BE2C (cell line): ENCODE measurements at regions not wholly inside any gene's neighbourhood (a gene's known extent, or its start where the extent isn't known, plus 50 kb on each side); places are given as distances from the start of the nearest gene placed in this dataset.

Experiments used
- DNase-seq: peaks from one replicate; pipeline ENCODE4 v3.0.0-alpha.2; 2020
- H3K27me3 ChIP-seq: fragments of 250-450 bp; sonication (Bioruptor Pico); 2 replicates; pipeline ENCODE4 v1.5.1; 2020; ENCODE audit warnings: mild to moderate bottlenecking
- H3K36me3 ChIP-seq: fragments of 250-450 bp; sonication (Bioruptor Pico); 2 replicates; pipeline ENCODE4 v1.5.1; 2020; ENCODE audit warnings: mild to moderate bottlenecking
- H3K4me1 ChIP-seq: fragments of 250-450 bp; sonication (Bioruptor Pico); 2 replicates; pipeline ENCODE4 v1.5.1; 2020
- H3K4me3 ChIP-seq: 2 replicates; pipeline ENCODE4 v1.5.1; 2011; ENCODE audit warnings: low read depth, low read length
- H3K9me3 ChIP-seq: fragments of 250-450 bp; sonication (Bioruptor Pico); 2 replicates; pipeline ENCODE4 v1.5.1; 2020
- TF ChIP-seq, protein P1 (sequence below): IDR thresholded peaks from 2 replicates; pipeline ENCODE4 v1.5.1; 2012; ENCODE audit warnings: mild to moderate bottlenecking, low read depth, low read length

DNA sequence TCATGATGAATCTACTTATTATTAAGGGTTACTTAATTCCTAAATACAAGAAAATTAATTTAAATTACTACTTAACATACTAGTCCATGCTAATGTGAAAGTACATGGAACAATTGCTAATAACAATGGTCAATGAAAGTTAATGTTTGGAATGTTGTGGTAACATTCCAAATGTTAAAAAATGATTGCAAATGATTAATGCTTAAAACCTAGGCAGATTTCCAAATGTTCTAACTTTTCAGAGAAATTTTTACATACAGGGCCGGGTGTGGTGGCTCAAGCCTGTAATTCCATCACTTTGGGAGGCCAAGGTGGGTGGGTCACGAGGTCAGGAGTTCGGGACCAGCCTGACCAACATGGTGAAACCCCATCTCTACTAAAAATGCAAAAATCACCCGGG, 1851.3 kb upstream of the PCDH7 start:
- no peaks in the 10 kb centered on the region for H3K27me3 ChIP-seq
- no peaks in the 10 kb centered on the region for H3K9me3 ChIP-seq
- DNase-seq: no peak
- H3K36me3 ChIP-seq: no peaks in the 10 kb centered on the region
- H3K4me1 ChIP-seq: no peaks in the 10 kb centered on the region
- TF ChIP-seq, protein P1, sequence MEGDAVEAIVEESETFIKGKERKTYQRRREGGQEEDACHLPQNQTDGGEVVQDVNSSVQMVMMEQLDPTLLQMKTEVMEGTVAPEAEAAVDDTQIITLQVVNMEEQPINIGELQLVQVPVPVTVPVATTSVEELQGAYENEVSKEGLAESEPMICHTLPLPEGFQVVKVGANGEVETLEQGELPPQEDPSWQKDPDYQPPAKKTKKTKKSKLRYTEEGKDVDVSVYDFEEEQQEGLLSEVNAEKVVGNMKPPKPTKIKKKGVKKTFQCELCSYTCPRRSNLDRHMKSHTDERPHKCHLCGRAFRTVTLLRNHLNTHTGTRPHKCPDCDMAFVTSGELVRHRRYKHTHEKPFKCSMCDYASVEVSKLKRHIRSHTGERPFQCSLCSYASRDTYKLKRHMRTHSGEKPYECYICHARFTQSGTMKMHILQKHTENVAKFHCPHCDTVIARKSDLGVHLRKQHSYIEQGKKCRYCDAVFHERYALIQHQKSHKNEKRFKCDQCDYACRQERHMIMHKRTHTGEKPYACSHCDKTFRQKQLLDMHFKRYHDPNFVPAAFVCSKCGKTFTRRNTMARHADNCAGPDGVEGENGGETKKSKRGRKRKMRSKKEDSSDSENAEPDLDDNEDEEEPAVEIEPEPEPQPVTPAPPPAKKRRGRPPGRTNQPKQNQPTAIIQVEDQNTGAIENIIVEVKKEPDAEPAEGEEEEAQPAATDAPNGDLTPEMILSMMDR: no peak
- no peak overlapping the region for H3K4me3 ChIP-seq

DNA sequence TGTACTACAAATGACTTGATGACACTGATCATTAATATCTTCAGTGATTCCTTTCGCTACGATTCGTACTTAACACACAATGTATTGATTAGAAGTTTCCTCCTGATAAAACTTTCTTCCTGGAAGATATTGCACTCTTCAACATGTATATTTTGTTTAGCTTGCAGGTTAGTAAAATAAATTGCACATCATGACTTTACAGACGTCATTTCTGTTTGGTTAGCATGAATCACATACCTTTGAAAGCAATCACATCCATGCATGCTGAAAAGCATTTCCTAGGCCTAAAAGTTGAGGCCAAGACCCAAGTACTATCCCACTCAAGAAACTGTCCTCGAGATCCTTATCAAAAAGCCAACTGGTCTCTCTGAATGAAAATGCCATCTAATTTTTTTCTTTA, 1841.0 kb upstream of the PCDH7 start:
- no peak for DNase-seq
- Histone ChIP-seq H3K4me3 (no peak overlapping the region), H3K27me3 (no peaks in the 10 kb centered on the region), H3K9me3 (no peaks in the 10 kb centered on the region), H3K36me3 (no peaks in the 10 kb centered on the region), H3K4me1 (no peaks in the 10 kb centered on the region)
- TF ChIP-seq, protein P1: no peak

DNA sequence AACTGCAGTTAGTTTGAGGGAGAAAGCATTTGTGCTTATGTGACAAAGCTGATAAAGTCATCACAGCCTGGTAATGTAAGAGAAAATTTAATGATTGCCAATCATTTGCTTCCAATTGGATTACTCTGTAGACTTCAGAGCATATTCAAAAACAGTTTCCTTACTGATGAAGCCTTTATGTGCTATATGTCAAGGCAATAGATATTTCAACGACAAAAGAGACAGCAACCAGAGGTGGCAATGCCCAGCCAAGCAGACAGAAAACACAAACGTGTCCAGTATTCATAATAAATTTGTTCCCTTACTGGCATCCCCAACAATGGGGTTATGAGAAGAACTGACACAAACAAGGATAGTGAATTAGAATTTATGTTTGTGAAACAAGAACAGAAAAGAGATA, 1840.3 kb upstream of the PCDH7 start:
- Histone ChIP-seq H3K36me3 (no peaks in the 10 kb centered on the region), H3K27me3 (no peaks in the 10 kb centered on the region), H3K9me3 (no peaks in the 10 kb centered on the region), H3K4me3 (no peak overlapping the region), H3K4me1 (no peaks in the 10 kb centered on the region)
- no peak for DNase-seq
- TF ChIP-seq, protein P1: no peak

DNA sequence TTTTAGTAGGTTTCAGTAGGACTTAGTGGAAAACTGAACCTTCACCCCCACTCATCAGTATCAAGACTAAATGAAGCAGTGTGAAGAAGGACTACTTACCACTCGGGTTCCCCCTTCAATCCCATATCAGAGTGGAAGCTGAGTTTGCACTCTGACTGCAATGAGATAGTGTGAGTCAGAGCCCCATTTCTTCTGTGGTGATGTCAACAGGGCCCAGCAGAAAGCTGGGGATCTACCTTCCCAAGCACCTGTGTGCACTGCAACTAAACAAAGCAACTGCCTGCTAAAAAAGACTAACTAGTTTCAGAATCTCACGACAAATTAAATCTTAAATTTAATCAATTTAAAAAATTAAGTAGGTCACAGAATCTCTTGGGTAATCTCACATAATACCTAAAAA, 1837.0 kb upstream of the PCDH7 start:
- Histone ChIP-seq H3K36me3 (no peaks in the 10 kb centered on the region), H3K27me3 (no peaks in the 10 kb centered on the region), H3K9me3 (no peaks in the 10 kb centered on the region), H3K4me3 (no peak overlapping the region), H3K4me1 (no peaks in the 10 kb centered on the region)
- TF ChIP-seq, protein P1: no peak
- DNase-seq: no peak

DNA sequence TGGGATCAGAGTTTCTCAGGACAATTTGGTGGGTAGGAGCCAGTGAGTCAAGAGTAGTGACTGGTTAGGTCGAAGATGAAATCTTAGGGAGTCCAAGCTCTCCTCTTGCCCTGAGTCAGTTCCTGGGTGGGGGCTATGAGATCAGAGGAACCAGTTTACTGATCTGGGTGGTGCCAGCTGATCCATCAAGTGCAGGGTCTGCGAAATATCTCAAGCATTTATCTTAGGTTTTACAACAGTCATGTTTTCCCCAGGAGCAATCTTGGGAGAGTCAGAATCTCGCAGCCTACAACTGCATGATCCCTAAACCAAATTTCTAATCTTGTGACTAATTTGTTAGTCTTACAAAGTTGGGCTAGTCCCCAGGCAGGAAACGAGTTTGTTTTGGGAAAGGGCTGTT, 1833.2 kb upstream of the PCDH7 start:
- Histone ChIP-seq H3K9me3 (no peaks in the 10 kb centered on the region), H3K4me3 (no peak overlapping the region), H3K4me1 (no peaks in the 10 kb centered on the region), H3K27me3 (no peaks in the 10 kb centered on the region), H3K36me3 (no peaks in the 10 kb centered on the region)
- no peak for DNase-seq
- TF ChIP-seq, protein P1: no peak

DNA sequence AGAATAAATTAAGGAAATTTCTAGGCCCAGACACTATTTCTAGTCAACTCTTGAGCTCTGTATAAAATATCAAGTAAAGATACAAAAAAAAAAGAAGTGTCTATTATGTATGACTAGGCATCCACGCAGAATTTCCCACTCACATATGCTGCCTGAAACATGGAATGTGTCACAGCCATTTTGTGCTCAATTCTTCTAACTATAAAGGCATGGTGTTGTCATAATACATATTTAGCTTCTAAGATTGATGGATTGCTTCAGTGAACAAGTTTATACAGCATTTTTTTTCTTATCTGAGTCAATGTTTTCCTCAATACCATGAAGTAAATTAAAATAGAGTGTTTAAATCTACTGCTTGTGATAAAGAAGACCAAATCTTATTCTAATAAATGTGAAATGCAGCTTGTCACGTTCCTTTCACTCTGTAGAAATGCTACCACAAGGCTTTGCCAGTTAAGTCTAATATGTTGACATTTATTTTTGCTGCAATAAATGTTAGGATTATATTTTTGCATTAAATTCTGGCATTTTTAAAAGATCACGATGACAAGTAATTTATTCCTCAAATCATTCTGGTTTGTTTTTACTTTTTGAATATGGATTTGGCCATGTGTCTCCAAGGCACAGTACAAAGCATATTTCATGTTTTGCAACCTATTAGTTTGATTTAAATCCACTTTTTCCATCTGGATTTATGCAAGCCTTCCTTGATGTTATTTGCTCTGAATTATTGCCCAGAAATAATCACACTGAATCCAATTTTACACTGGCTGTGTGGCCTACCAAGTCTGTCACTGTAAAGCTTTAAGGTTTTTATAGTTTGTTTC, 1829.0 kb upstream of the PCDH7 start:
- TF ChIP-seq, protein P1: no peak
- Histone ChIP-seq H3K4me3 (no peak overlapping the region), H3K9me3 (no peaks in the 10 kb centered on the region), H3K27me3 (no peaks in the 10 kb centered on the region), H3K36me3 (no peaks in the 10 kb centered on the region), H3K4me1 (no peaks in the 10 kb centered on the region)
- no peak for DNase-seq
